SU-DHL-6 (cell line): ENCODE measurements at regions not wholly inside any gene's neighbourhood (a gene's known extent, or its start where the extent isn't known, plus 50 kb on each side); places are given as distances from the start of the nearest gene placed in this dataset.

Experiments
- H2AFZ ChIP-seq: fragments of 200-600 bp; sonication (generic); 2 replicates; pipeline ENCODE4 v1.6.1; 2014; ENCODE audit warnings: low read depth, mild to moderate bottlenecking, moderate library complexity, mixed read lengths, antibody characterized with exemption, low read length; ENCODE audit not compliant: severe bottlenecking
- H3F3A ChIP-seq: fragments of 200-600 bp; shearing (Covaris generic); 2 replicates; pipeline ENCODE4 v1.6.0; 2016; ENCODE audit warnings: antibody characterized with exemption, mild to moderate bottlenecking; ENCODE audit not compliant: insufficient read depth
- H3K27ac ChIP-seq: fragments of 200-600 bp; sonication (generic); 2 replicates; pipeline ENCODE4 v1.5.1; 2016; ENCODE audit warnings: low read depth, mild to moderate bottlenecking, low read length, moderate library complexity, mixed read lengths
- H3K27me3 ChIP-seq: fragments of 200-600 bp; sonication (generic), shearing (Covaris generic); 2 replicates; pipeline ENCODE4 v1.6.0; 2014; ENCODE audit warnings: mild to moderate bottlenecking, low read length
- H3K36me3 ChIP-seq: fragments of 200-600 bp; sonication (generic); 2 replicates; pipeline ENCODE4 v1.6.1; 2014; ENCODE audit warnings: mild to moderate bottlenecking, low read length, mixed read lengths
- H3K4me2 ChIP-seq: fragments of 300-600, 200-600 bp; shearing (Covaris generic), sonication (generic); 2 replicates; pipeline ENCODE4 v1.6.0; 2014; ENCODE audit warnings: low read length, low read depth, mild to moderate bottlenecking; ENCODE audit not compliant: poor library complexity, severe bottlenecking
- H3K4me3 ChIP-seq: fragments of 200-600 bp; sonication (generic); 2 replicates; pipeline ENCODE4 v1.5.1; 2014; ENCODE audit warnings: antibody characterized with exemption, low read length, mild to moderate bottlenecking, mixed read lengths; ENCODE audit not compliant: insufficient read depth, poor library complexity, severe bottlenecking
- H3K79me2 ChIP-seq: fragments of 200-600 bp; sonication (generic); 2 replicates; pipeline ENCODE4 v1.6.1; 2014; ENCODE audit warnings: mild to moderate bottlenecking, low read length, moderate library complexity; ENCODE audit not compliant: insufficient read depth
- H3K9ac ChIP-seq: fragments of 200-600 bp; sonication (generic); 2 replicates; pipeline ENCODE4 v1.7.0; 2014; ENCODE audit warnings: mild to moderate bottlenecking, low read length
- H3K9me2 ChIP-seq: fragments of 200-600 bp; sonication (generic); replicated peaks from 2 replicates; pipeline ENCODE4 v1.6.1; 2014; ENCODE audit warnings: low read length; ENCODE audit not compliant: insufficient read depth
- H3K9me3 ChIP-seq: fragments of 200-600 bp; sonication (generic); 2 replicates; pipeline ENCODE4 v1.6.1; 2014; ENCODE audit warnings: low read length, mixed read lengths; ENCODE audit not compliant: insufficient read depth
- H4K20me1 ChIP-seq: fragments of 200-600 bp; sonication (generic); 2 replicates; pipeline ENCODE4 v1.6.1; 2014; ENCODE audit warnings: low read depth, mild to moderate bottlenecking, antibody characterized with exemption, low read length, moderate library complexity, mixed read lengths
- CTCF ChIP-seq: fragments of 200-600 bp; sonication (generic); IDR thresholded peaks from one replicate; pipeline ENCODE4 v1.5.1; 2017; ENCODE audit warnings: antibody characterized with exemption, mild to moderate bottlenecking, low read length, moderate library complexity; ENCODE audit not compliant: insufficient read depth, poor library complexity, severe bottlenecking
- EZH2phosphoT487 ChIP-seq: fragments of 200-600 bp; sonication (generic), shearing (Covaris generic); conservative IDR thresholded peaks from 2 replicates; pipeline ENCODE4 v1.6.1; 2018; ENCODE audit warnings: mild to moderate bottlenecking, antibody characterized with exemption, low read length, moderate library complexity, mixed read lengths

- Histone ChIP-seq H3K9ac (no peak overlapping the region), H3K9me2 (no peaks in the 10 kb centered on the region), H3K36me3 (no peaks in the 10 kb centered on the region), H3K4me2 (no peak overlapping the region), H3K9me3 (no peaks in the 10 kb centered on the region), H3K27ac (no peak overlapping the region), H3F3A (no peaks in the 10 kb centered on the region), H3K79me2 (no peaks in the 10 kb centered on the region), H4K20me1 (no peaks in the 10 kb centered on the region), H3K4me3 (no peak overlapping the region), H2AFZ (no peak overlapping the region), H3K27me3 (no peaks in the 10 kb centered on the region)
- no peak for TF ChIP-seq EZH2phosphoT487
- peak; percentile 74 for TF ChIP-seq CTCF
These were observed 597.2 kb upstream of the ANO3 start for GRCh38 chr11:25734591-25735211.

GRCh38 chr11:25737071-25737675, 594.8 kb upstream of the ANO3 start:
- Histone ChIP-seq H3K4me3 (no peak overlapping the region), H3K4me2 (no peak overlapping the region), H3K27ac (no peak overlapping the region), H4K20me1 (no peaks in the 10 kb centered on the region), H3K36me3 (no peaks in the 10 kb centered on the region), H3F3A (no peaks in the 10 kb centered on the region), H3K9ac (no peak overlapping the region), H3K9me2 (no peaks in the 10 kb centered on the region), H2AFZ (no peak overlapping the region), H3K9me3 (no peaks in the 10 kb centered on the region), H3K79me2 (no peaks in the 10 kb centered on the region), H3K27me3 (no peaks in the 10 kb centered on the region)
- TF ChIP-seq EZH2phosphoT487, result no peak

GRCh38 chr11:25741886-25742285, 590.0 kb upstream of the ANO3 start:
- H4K20me1 ChIP-seq, result no peaks in the 10 kb centered on the region
- no peaks in the 10 kb centered on the region for H3K36me3 ChIP-seq
- H2AFZ ChIP-seq, result no peak overlapping the region
- H3K9me2 ChIP-seq, result no peaks in the 10 kb centered on the region
- TF ChIP-seq EZH2phosphoT487 (no peak), CTCF (no peak)
- no peak overlapping the region for H3K27ac ChIP-seq
- no peaks in the 10 kb centered on the region for H3K27me3 ChIP-seq
- no peak overlapping the region for H3K4me2 ChIP-seq
- H3K9me3 ChIP-seq, result no peaks in the 10 kb centered on the region
- H3F3A ChIP-seq, result no peaks in the 10 kb centered on the region
- no peaks in the 10 kb centered on the region for H3K79me2 ChIP-seq
- H3K4me3 ChIP-seq, result no peak overlapping the region
- H3K9ac ChIP-seq, result no peak overlapping the region

- Histone ChIP-seq H3K27ac (no peak overlapping the region), H3K9me3 (no peaks in the 10 kb centered on the region), H2AFZ (no peak overlapping the region), H3K36me3 (no peaks in the 10 kb centered on the region), H3K9me2 (no peaks in the 10 kb centered on the region), H3F3A (no peaks in the 10 kb centered on the region), H3K27me3 (no peaks in the 10 kb centered on the region), H3K4me3 (no peak overlapping the region), H4K20me1 (no peaks in the 10 kb centered on the region), H3K4me2 (no peak overlapping the region), H3K9ac (no peak overlapping the region), H3K79me2 (no peaks in the 10 kb centered on the region)
- no peak for TF ChIP-seq CTCF
- no peak for TF ChIP-seq EZH2phosphoT487
These were observed 589.1 kb upstream of the ANO3 start for GRCh38 chr11:25742800-25743199.
